GM21786 (cell line): ENCODE measurements at regions not wholly inside any gene's neighbourhood (a gene's known extent, or its start where the extent isn't known, plus 50 kb on each side); places are given as distances from the start of the nearest gene placed in this dataset.
"Not testable (repeated sequence)": the region's sequence is repeated elsewhere in the genome, so short reads cannot be mapped to it uniquely, and the experiment has no call there.

ENCODE experiments used
- ATAC-seq: cut with Tn5 transposase; IDR thresholded peaks from one replicate; pipeline ENCODE4 v1.9.1; 2021; ENCODE audit not compliant: unreplicated experiment

DNA sequence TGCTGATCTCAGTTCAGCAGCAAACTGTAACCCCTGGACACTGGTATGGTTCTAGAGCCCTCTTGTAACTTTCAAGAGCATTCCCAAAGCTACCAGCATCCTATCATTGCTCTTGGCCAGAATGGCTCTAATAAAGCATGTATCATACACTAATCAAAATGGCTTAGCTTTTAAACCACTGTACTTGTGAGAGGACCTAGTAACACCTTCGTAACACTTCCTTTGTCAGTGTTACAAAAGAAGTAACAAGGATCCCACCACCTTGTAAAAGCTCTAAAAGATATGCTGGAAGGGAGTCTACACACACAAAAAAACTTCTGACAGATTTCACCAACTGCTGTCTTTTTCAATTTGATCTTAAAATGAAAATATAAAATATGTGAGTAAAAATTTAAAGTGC lies 144.7 kb downstream of the ALOX5 start:
- ATAC-seq = no peak

DNA sequence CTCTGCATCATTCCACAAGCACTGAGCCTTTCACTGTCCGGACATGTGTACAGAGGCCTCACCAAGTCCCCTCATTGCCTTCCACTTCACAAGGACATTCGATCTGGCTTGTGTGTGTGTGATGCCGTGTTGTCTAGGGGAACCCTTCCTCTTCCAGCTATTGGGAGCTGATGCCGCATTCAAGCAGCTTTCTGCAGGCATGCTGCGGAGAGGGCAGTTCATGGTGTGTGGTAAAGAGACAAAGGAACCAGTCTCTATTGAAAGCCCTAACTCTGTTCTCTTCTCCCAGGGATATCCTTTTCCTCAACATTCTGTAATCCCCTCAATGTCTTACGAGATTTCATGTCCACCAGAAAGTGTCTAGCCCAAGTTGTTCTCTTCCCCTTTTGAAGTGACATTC lies 141.6 kb downstream of the ALOX5 start:
- ATAC-seq = no peak

- ATAC-seq = no peak
Observed at GRCh38 chr10:45514291-45515270, 140.6 kb downstream of the ALOX5 start.

GRCh38 chr10:45513551-45513950 lies 139.5 kb downstream of the ALOX5 start:
- no peak for ATAC-seq

GRCh38 chr10:45511926-45512325 lies 137.9 kb downstream of the ALOX5 start:
- not testable (repeated sequence) for ATAC-seq

- ATAC-seq = no peak
Observed at GRCh38 chr10:45509491-45509890, 135.5 kb downstream of the ALOX5 start.

DNA sequence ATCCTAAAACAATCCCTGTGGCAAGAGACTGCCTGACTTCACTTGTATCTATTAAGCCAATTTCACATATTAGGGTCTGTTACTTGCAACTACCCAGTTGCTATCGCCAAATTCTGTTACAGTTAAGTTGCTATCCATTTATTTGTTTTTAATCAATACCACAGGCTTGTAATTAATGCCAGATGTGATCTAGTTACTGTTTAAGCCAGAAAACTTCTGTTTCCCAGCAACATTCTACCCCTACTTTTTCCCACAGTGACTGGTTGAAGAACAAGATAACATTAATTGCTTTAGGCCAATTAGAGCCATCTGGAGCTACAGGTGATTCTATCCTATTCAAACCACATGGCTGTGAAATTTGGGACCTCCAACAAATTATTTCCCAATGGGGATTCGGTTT lies 131.3 kb downstream of the ALOX5 start:
- ATAC-seq = no peak

DNA sequence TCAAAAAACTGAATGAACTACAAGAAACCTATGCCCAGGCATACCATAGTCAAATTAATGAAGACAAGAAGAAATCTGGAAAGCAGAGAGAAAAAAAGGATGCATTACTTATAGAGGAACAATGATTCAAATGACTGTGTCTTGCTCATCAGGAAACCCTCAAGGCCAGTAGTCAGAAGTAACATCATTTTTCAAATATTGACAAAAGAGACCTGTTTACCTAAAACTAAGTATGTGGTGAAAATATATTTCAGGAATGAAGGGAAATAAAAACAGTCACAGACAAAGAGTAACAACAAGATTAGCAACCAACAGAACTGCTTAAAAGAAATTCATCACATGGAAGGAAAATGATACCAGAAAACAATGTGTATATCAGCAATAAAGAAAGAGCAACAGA lies 128.4 kb downstream of the ALOX5 start:
- ATAC-seq = no peak

DNA sequence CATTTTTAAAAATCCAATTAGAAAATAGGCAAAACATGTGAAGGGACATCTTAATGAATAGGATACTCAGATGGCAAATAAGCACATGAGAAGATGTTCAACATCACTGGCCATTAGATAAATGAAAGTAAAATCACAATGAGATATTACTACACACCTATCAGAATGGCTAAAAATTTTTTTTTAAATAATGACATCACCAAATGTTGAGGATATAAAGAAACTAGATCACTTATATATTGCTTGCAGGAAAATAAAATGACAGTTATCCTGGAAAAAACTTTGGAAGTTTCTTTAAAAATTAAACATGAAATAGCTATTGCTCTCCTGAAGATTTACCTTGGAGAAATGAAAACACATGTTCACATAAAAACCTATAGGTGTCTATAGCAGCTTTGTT lies 127.8 kb downstream of the ALOX5 start:
- no peak for ATAC-seq

GRCh38 chr10:45500798-45501197 lies 126.8 kb downstream of the ALOX5 start:
- no peak for ATAC-seq

GRCh38 chr10:45500304-45500703 lies 126.3 kb downstream of the ALOX5 start:
- no peak for ATAC-seq

- no peak for ATAC-seq
Observed at GRCh38 chr10:45495438-45496152, 121.6 kb downstream of the ALOX5 start.
